ENCODE measurements at regions not wholly inside any gene's neighbourhood (a gene's known extent, or its start where the extent isn't known, plus 50 kb on each side); places are given as distances from the start of the nearest gene placed in this dataset.
A peak's percentile ranks its signal among the peaks of the same experiment; 100 is the strongest.

- DNase-seq (no peak), ATAC-seq (no peak)
- Histone ChIP-seq H3K27me3 (no peaks in the 10 kb centered on the region), H3K9me3 (no peaks in the 10 kb centered on the region), H3K4me1 (no peaks in the 10 kb centered on the region), H3K4me3 (no peak overlapping the region), H3K36me3 (replicated peaks in 1 of 2; ENCODE audit: insufficient read depth in 1 of 2, low read depth in 2 of 2) (no peaks in the 10 kb centered on the region), H3K27ac (no peak overlapping the region)
- intact Hi-C loops (cut with DNase I): no loop called here
- TF ChIP-seq CTCF (IDR thresholded peaks at IDR 0.05): no peak
- TF ChIP-seq POLR2A (IDR thresholded peaks at IDR 0.05): no peak
- whole genome bisulfite sequencing, 2 donors: 35 to 45% methylated on average over 4 of the region's 4 CpGs
These were observed 336.8 kb upstream of the PPARGC1A start for GRCh38 chr4:24226667-24227066.

GRCh38 chr4:24226023-24226422 is 336.2 kb upstream of the PPARGC1A start:
- H3K4me1 ChIP-seq: no peaks in the 10 kb centered on the region
- no peak overlapping the region for H3K4me3 ChIP-seq
- no peaks in the 10 kb centered on the region for H3K9me3 ChIP-seq
- intact Hi-C loops (cut with DNase I): no loop called here
- 54 to 58% methylated on average over 10 of the region's 10 CpGs for WGBS, 2 donors
- no peaks in the 10 kb centered on the region for H3K36me3 ChIP-seq (replicated peaks in 1 of 2; ENCODE audit: insufficient read depth in 1 of 2, low read depth in 2 of 2)
- no peaks in the 10 kb centered on the region for H3K27me3 ChIP-seq
- TF ChIP-seq POLR2A (IDR thresholded peaks at IDR 0.05): no peak
- no peak for TF ChIP-seq CTCF (IDR thresholded peaks at IDR 0.05)
- H3K27ac ChIP-seq: no peak overlapping the region
- no peak for DNase-seq
- ATAC-seq: no peak

GRCh38 chr4:24224446-24224845 is 334.6 kb upstream of the PPARGC1A start:
- H3K27ac ChIP-seq: no peak overlapping the region
- ATAC-seq (no peak), DNase-seq (no peak)
- 61 to 70% methylated on average over 4 of the region's 4 CpGs for WGBS, 2 donors
- H3K4me3 ChIP-seq: no peak overlapping the region
- intact Hi-C loops (cut with DNase I): no loop called here
- no peaks in the 10 kb centered on the region for H3K27me3 ChIP-seq
- no peaks in the 10 kb centered on the region for H3K9me3 ChIP-seq
- TF ChIP-seq POLR2A (IDR thresholded peaks at IDR 0.05) (no peak), CTCF (IDR thresholded peaks at IDR 0.05) (no peak)
- H3K36me3 ChIP-seq (replicated peaks in 1 of 2; ENCODE audit: insufficient read depth in 1 of 2, low read depth in 2 of 2): no peaks in the 10 kb centered on the region
- no peaks in the 10 kb centered on the region for H3K4me1 ChIP-seq

GRCh38 chr4:24219209-24219608 is 329.4 kb upstream of the PPARGC1A start:
- Histone ChIP-seq H3K9me3 (no peaks in the 10 kb centered on the region), H3K4me3 (no peak overlapping the region), H3K27me3 (no peaks in the 10 kb centered on the region), H3K27ac (peak overlapping the region in 3 of 4 donors; percentile 15 to 46 (median 39)), H3K4me1 (no peaks in the 10 kb centered on the region), H3K36me3 (replicated peaks in 1 of 2; ENCODE audit: insufficient read depth in 1 of 2, low read depth in 2 of 2) (no peaks in the 10 kb centered on the region)
- no peak for TF ChIP-seq POLR2A (IDR thresholded peaks at IDR 0.05)
- intact Hi-C loops (cut with DNase I): no loop called here
- DNase-seq (peak; percentile 19 to 31 (median 24)), ATAC-seq (peak; percentile 85)
- WGBS, 2 donors: 8 to 10% methylated on average over 8 of the region's 8 CpGs

- H3K27me3 ChIP-seq: no peaks in the 10 kb centered on the region
- no peak overlapping the region for H3K4me3 ChIP-seq
- peak overlapping the region in 1 of 4 donors; percentile 46 for H3K27ac ChIP-seq
- no peak for DNase-seq
- no peaks in the 10 kb centered on the region for H3K36me3 ChIP-seq (replicated peaks in 1 of 2; ENCODE audit: insufficient read depth in 1 of 2, low read depth in 2 of 2)
- ATAC-seq: no peak
- intact Hi-C loops (cut with DNase I): no loop called here
- TF ChIP-seq POLR2A (IDR thresholded peaks at IDR 0.05) (no peak), CTCF (IDR thresholded peaks at IDR 0.05) (no peak)
- no peaks in the 10 kb centered on the region for H3K4me1 ChIP-seq
- no peaks in the 10 kb centered on the region for H3K9me3 ChIP-seq
These were observed 328.7 kb upstream of the PPARGC1A start for GRCh38 chr4:24218566-24218965.
